PC-9 (cell line): ENCODE measurements at regions not wholly inside any gene's neighbourhood (a gene's known extent, or its start where the extent isn't known, plus 50 kb on each side); places are given as distances from the start of the nearest gene placed in this dataset.

Experiments
- BruUV-seq: library from RNA; stranded (reverse); fragments of 400-500 nt; replicated peaks from 2 replicates; lab custom pipeline; 2021; lab: Mats Ljungman, UMichigan
- CTCF ChIA-PET: fragments of 300-600 bp; sonication (Branson Sonifier 250); formaldehyde crosslinking; loops from one replicate; lab custom pipeline; 2022; ENCODE audit warnings: antibody characterized with exemption; lab: Charles Lee
- POLR2A ChIA-PET: fragments of 300-600 bp; sonication (Branson Sonifier 250); formaldehyde crosslinking; loops from one replicate; lab custom pipeline; 2022; ENCODE audit warnings: antibody characterized with exemption; ENCODE audit not compliant: unreplicated experiment; lab: Charles Lee
- DNase-seq, 2 experiments: peaks; one replicate each; pipeline versions ENCODE4 v3.0.0 to v3.0.0-alpha.2; 2015 to 2022; ENCODE audit warnings: mixed read lengths in 1 of 2
- H2AFZ ChIP-seq: fragments of 200-600 bp; sonication (generic); 2 replicates; pipeline ENCODE4 v1.8.1; 2017; ENCODE audit warnings: antibody characterized with exemption
- H3F3A ChIP-seq: fragments of 200-600 bp; sonication (generic); 2 replicates; pipeline ENCODE4 v1.8.1; 2017; ENCODE audit warnings: antibody characterized with exemption, mild to moderate bottlenecking, low read depth; ENCODE audit not compliant: insufficient read depth
- H3K27ac ChIP-seq: fragments of 200-600 bp; sonication (generic); 2 replicates; pipeline ENCODE4 v1.6.1; 2016; ENCODE audit warnings: mixed run types
- H3K27me3 ChIP-seq: fragments of 200-600 bp; sonication (generic); 2 replicates; pipeline ENCODE4 v1.6.1; 2016; ENCODE audit warnings: low read depth, mixed run types; ENCODE audit not compliant: insufficient read depth
- H3K36me3 ChIP-seq: fragments of 200-600 bp; sonication (generic); 2 replicates; pipeline ENCODE4 v1.6.1; 2016; ENCODE audit warnings: low read depth, mixed run types
- H3K4me1 ChIP-seq: fragments of 200-600 bp; sonication (generic); replicated peaks from 2 replicates; pipeline ENCODE4 v1.6.1; 2016; ENCODE audit warnings: mixed run types; ENCODE audit not compliant: insufficient read depth
- H3K4me2 ChIP-seq: fragments of 200-600 bp; sonication (generic); 2 replicates; pipeline ENCODE4 v1.6.1; 2017; ENCODE audit warnings: mixed run types
- H3K4me3 ChIP-seq: fragments of 200-600 bp; sonication (generic); 2 replicates; pipeline ENCODE4 v1.6.1; 2016; ENCODE audit warnings: mixed run types
- H3K79me2 ChIP-seq: fragments of 200-600 bp; sonication (generic); 2 replicates; pipeline ENCODE4 v1.6.1; 2017; ENCODE audit warnings: low read depth, mixed run types
- H3K9me2 ChIP-seq: fragments of 200-600 bp; sonication (generic); 2 replicates; pipeline ENCODE4 v1.8.1; 2017; ENCODE audit warnings: mild to moderate bottlenecking; ENCODE audit not compliant: insufficient read depth
- H3K9me3 ChIP-seq: fragments of 200-600 bp; sonication (generic); 2 replicates; pipeline ENCODE4 v1.8.1; 2016; ENCODE audit warnings: low read depth; ENCODE audit not compliant: insufficient read depth
- H4K20me1 ChIP-seq: fragments of 200-600 bp; sonication (generic); 2 replicates; pipeline ENCODE4 v1.8.1; 2017; ENCODE audit not compliant: insufficient read depth
- EZH2 ChIP-seq: fragments of 200-600 bp; sonication (generic); IDR thresholded peaks from 2 replicates; pipeline ENCODE4 v1.8.0; 2017; ENCODE audit warnings: antibody characterized with exemption, low read depth
- intact Hi-C: fragments of 100-400 bp; cut with micrococcal nuclease; formaldehyde crosslinking; loops from one replicate; pipeline ENCODE4 v1.10.0; 2022; ENCODE audit not compliant: unreplicated experiment
- TF ChIP-seq, protein P1 (sequence below): fragments of 200-600 bp; sonication (generic); conservative IDR thresholded peaks from 2 replicates; pipeline ENCODE4 v1.6.1; 2017; ENCODE audit warnings: mixed run types, antibody characterized with exemption, mild to moderate bottlenecking, moderate library complexity

DNA sequence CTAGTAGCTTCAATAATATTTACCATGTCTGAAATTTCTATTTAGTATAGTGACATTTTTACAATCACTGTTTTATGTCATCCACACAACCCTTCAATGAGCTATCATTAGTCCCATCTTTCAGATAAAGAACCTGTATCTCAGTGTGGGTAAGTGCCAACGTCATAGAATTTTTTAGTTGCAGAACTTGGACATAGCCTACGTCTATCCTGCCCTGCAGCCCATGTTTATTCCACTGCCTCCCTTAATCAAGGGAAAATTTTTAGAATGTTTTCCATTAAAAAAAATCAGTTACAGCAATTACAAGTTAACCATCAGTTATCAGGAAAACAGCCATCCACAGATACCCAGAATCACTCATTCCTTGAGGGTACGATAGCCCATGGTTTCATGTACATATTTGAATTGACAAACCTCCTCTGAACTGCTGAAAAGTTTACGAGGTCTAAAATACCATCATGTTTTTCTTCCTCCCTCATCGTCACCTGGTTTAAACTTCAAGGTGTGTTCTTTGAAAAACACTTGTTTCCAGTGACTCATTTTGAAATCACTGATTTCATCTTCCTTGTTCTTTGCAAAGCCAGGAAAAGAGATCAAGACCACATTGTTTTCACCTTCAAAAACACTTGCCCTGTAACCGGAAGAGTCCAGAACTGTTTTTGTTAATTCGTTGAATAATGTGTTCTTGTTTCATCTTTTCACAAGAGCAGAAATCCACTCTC lies 100.9 kb downstream of the FAM76B start:
- ChIA-PET POLR2A (no interaction called here), CTCF (no interaction called here)
- DNase-seq = no peak
- Histone ChIP-seq H3K27me3 (no peaks in the 10 kb centered on the region), H3K79me2 (no peaks in the 10 kb centered on the region), H3K36me3 (no peaks in the 10 kb centered on the region), H4K20me1 (no peaks in the 10 kb centered on the region), H3K4me1 (no peaks in the 10 kb centered on the region), H3K9me3 (no peaks in the 10 kb centered on the region), H3K9me2 (no peaks in the 10 kb centered on the region), H3F3A (no peaks in the 10 kb centered on the region), H3K4me2 (0 out of 2 replicates have a peak overlapping the region, but pooled peaks have one; percentile 2), H2AFZ (no peak overlapping the region), H3K27ac (no peak overlapping the region), H3K4me3 (no peak overlapping the region)
- TF ChIP-seq, protein P1, sequence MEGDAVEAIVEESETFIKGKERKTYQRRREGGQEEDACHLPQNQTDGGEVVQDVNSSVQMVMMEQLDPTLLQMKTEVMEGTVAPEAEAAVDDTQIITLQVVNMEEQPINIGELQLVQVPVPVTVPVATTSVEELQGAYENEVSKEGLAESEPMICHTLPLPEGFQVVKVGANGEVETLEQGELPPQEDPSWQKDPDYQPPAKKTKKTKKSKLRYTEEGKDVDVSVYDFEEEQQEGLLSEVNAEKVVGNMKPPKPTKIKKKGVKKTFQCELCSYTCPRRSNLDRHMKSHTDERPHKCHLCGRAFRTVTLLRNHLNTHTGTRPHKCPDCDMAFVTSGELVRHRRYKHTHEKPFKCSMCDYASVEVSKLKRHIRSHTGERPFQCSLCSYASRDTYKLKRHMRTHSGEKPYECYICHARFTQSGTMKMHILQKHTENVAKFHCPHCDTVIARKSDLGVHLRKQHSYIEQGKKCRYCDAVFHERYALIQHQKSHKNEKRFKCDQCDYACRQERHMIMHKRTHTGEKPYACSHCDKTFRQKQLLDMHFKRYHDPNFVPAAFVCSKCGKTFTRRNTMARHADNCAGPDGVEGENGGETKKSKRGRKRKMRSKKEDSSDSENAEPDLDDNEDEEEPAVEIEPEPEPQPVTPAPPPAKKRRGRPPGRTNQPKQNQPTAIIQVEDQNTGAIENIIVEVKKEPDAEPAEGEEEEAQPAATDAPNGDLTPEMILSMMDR = no peak
- TF ChIP-seq EZH2 = no peak
- BruUV-seq = no TSS peak
- intact Hi-C loops = no loop called here

DNA sequence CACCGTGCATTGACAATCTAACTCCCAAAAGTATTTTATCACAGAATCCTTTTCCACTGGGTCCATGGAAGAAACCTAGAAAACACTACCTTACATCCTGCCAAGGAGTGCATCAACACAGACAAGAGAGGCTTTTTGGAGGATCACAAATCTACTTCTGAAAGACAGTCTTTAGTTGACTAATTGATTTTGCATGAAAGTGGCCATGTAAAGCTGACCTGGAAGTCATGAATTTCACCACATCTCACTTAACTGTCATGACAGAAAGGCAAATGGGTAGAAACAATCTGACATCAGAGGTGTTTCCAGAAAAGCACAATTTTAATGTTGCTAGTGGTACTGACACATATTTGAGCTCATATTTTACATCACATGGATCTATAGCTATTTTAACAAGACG lies 101.6 kb downstream of the FAM76B start:
- intact Hi-C loops = no loop called here
- no peak overlapping the region for H2AFZ ChIP-seq
- ChIA-PET CTCF (no interaction called here), POLR2A (no interaction called here)
- H3K27ac ChIP-seq = no peak overlapping the region
- DNase-seq = no peak
- no peaks in the 10 kb centered on the region for H3K4me1 ChIP-seq
- no peak overlapping the region for H3K4me3 ChIP-seq
- H3K36me3 ChIP-seq = no peaks in the 10 kb centered on the region
- no peaks in the 10 kb centered on the region for H3F3A ChIP-seq
- no peaks in the 10 kb centered on the region for H3K27me3 ChIP-seq
- no peaks in the 10 kb centered on the region for H3K9me3 ChIP-seq
- no peak for TF ChIP-seq EZH2
- TF ChIP-seq, protein P1 = no peak
- H3K79me2 ChIP-seq = no peaks in the 10 kb centered on the region
- no TSS peak for BruUV-seq
- no peak overlapping the region for H3K4me2 ChIP-seq
- H4K20me1 ChIP-seq = no peaks in the 10 kb centered on the region
- H3K9me2 ChIP-seq = no peaks in the 10 kb centered on the region

DNA sequence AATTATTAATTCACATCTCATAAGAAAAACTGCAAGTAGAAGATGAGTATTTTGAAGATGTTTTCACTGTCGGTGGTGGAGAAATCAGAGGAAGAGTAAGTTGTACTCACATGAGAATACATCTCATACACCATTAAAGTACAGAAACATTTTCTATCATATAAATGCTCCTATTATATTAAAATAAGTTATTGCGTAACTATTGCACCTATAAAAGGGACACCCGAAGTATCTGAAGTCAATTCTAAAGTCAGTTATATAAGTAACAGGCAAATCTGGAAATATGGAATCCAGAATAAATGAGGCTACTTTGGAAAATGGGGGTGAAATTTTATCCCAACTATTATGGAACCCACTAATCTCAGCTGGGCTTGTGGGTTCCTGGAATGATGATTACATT lies 103.3 kb downstream of the FAM76B start:
- DNase-seq = no peak
- Histone ChIP-seq H3K27me3 (no peaks in the 10 kb centered on the region), H3K9me2 (no peaks in the 10 kb centered on the region), H4K20me1 (no peaks in the 10 kb centered on the region), H3K36me3 (no peaks in the 10 kb centered on the region), H3K4me2 (no peak overlapping the region), H3K9me3 (no peaks in the 10 kb centered on the region), H2AFZ (no peak overlapping the region; the same call in 1 of the 2 replicates), H3K79me2 (no peaks in the 10 kb centered on the region), H3F3A (no peaks in the 10 kb centered on the region), H3K4me3 (no peak overlapping the region), H3K4me1 (no peaks in the 10 kb centered on the region), H3K27ac (no peak overlapping the region)
- no peak for TF ChIP-seq EZH2
- TF ChIP-seq, protein P1 = no peak
- ChIA-PET CTCF (no interaction called here), POLR2A (no interaction called here)
- BruUV-seq = no TSS peak
- intact Hi-C loops = no loop called here
